Neural cell (in vitro differentiated cells): ENCODE measurements at regions not wholly inside any gene's neighbourhood (a gene's known extent, or its start where the extent isn't known, plus 50 kb on each side); places are given as distances from the start of the nearest gene placed in this dataset.

Experiments
- CTCF ChIP-seq: fragments of 450-650 bp; IDR thresholded peaks from 2 replicates; pipeline ENCODE4 v1.5.1; 2014; ENCODE audit warnings: antibody characterized with exemption, mild to moderate bottlenecking, moderate library complexity; ENCODE audit not compliant: poor library complexity, severe bottlenecking
- EZH2 ChIP-seq: fragments of 200-600, 300-800 bp; shearing (Covaris generic), sonication (generic); IDR thresholded peaks from 2 replicates; pipeline ENCODE4 v1.6.1; 2014; ENCODE audit warnings: antibody characterized with exemption, low read length, borderline replicate concordance, mild to moderate bottlenecking; ENCODE audit not compliant: insufficient read depth, poor library complexity, severe bottlenecking

- TF ChIP-seq EZH2 (no peak), CTCF (no peak)
These were observed 72.5 kb upstream of the RNF152 start for GRCh38 chr18:61965311-61965710.
